ENCODE measurements at regions not wholly inside any gene's neighbourhood (a gene's known extent, or its start where the extent isn't known, plus 50 kb on each side); places are given as distances from the start of the nearest gene placed in this dataset.

DNA sequence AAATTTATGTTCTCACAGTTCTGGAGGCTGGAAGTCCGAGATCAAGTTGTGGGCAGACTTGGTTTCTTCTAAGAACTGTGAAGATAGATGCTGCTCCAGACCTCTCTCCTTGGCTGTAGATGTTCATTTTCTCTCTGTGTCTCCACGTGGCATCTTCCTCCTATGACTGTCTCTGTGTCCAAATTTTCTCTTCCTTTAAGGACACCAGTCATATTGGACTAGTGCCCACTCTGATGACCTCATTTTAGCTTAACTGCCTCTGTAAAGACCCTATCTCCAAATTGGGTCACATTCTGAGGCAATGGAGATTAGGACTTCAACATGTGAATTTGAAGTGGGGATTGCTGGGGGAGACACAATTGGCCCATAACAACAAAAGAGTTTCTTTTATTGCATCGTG lies 125.3 kb upstream of the ETS2 start:
- H3K27ac Mint-ChIP-seq (ENCODE audit: low read depth, unreplicated experiment) = no peak overlapping the region
- no peak for DNase-seq (ENCODE audit: unreplicated experiment)
- ChIA-PET CTCF (interaction anchor here (1.0 to 4.6 kb wide), 3 partner anchors 11 to 299 kb away, joined by 3 to 28 read pairs (median 3); no protein-coding TSS in a partner anchor), POLR2A (no interaction called here)
- TF ChIP-seq, protein P1, sequence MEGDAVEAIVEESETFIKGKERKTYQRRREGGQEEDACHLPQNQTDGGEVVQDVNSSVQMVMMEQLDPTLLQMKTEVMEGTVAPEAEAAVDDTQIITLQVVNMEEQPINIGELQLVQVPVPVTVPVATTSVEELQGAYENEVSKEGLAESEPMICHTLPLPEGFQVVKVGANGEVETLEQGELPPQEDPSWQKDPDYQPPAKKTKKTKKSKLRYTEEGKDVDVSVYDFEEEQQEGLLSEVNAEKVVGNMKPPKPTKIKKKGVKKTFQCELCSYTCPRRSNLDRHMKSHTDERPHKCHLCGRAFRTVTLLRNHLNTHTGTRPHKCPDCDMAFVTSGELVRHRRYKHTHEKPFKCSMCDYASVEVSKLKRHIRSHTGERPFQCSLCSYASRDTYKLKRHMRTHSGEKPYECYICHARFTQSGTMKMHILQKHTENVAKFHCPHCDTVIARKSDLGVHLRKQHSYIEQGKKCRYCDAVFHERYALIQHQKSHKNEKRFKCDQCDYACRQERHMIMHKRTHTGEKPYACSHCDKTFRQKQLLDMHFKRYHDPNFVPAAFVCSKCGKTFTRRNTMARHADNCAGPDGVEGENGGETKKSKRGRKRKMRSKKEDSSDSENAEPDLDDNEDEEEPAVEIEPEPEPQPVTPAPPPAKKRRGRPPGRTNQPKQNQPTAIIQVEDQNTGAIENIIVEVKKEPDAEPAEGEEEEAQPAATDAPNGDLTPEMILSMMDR (IDR thresholded peaks at IDR 0.05; ENCODE audit: unreplicated experiment) = no peak
- no TSS peak for BruUV-seq (replicated peaks)
- H3K4me1 Mint-ChIP-seq (ENCODE audit: insufficient read depth, unreplicated experiment) = peaks cover 11% of the 10 kb centered on the region
- H3K27me3 Mint-ChIP-seq (ENCODE audit: insufficient read depth, unreplicated experiment) = peaks cover 13% of the 10 kb centered on the region
- no peaks in the 10 kb centered on the region for H3K9me3 Mint-ChIP-seq (ENCODE audit: unreplicated experiment)
- H3K36me3 Mint-ChIP-seq (ENCODE audit: insufficient read depth, unreplicated experiment) = no peaks in the 10 kb centered on the region
- H3K4me3 Mint-ChIP-seq (ENCODE audit: unreplicated experiment) = no peak overlapping the region
- intact Hi-C loops (cut with micrococcal nuclease) = no loop called here

DNA sequence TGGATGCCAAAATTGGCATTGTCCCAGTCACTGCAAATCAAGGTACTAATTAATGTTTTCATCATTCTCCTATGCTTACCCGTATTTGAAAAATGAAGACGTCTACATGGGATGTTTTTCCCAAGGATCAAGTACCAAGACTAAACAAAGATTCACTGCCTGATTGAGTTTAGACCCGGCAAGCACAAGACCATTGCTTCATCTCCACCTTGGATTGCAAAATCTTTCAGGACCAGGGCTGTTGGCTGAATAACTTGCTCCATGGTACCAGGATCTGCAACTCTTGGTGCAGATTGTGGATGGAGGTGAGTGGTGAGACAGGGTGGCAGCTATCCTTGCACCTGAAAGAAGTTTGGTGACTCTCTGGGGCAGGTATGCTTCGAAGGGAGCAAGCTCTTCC lies 122.5 kb upstream of the ETS2 start:
- intact Hi-C loops (cut with micrococcal nuclease) = no loop called here
- H3K4me1 Mint-ChIP-seq (ENCODE audit: insufficient read depth, unreplicated experiment) = peaks cover 11% of the 10 kb centered on the region
- no TSS peak for BruUV-seq (replicated peaks)
- no peak overlapping the region for H3K4me3 Mint-ChIP-seq (ENCODE audit: unreplicated experiment)
- peak; percentile 43 for DNase-seq (ENCODE audit: unreplicated experiment)
- H3K9me3 Mint-ChIP-seq (ENCODE audit: unreplicated experiment) = no peaks in the 10 kb centered on the region
- H3K27ac Mint-ChIP-seq (ENCODE audit: low read depth, unreplicated experiment) = no peak overlapping the region
- TF ChIP-seq, protein P1 (IDR thresholded peaks at IDR 0.05; ENCODE audit: unreplicated experiment) = no peak
- H3K27me3 Mint-ChIP-seq (ENCODE audit: insufficient read depth, unreplicated experiment) = no peaks in the 10 kb centered on the region
- POLR2A ChIA-PET = interaction anchor here (0.5 to 1.1 kb wide), 2 partner anchors 20 to 247 kb away, joined by 3 read pairs; no protein-coding TSS in a partner anchor
- CTCF ChIA-PET = interaction anchor here (1.8 kb wide), 1 partner anchor 14 kb away, joined by 6 read pairs; no protein-coding TSS in a partner anchor
- no peaks in the 10 kb centered on the region for H3K36me3 Mint-ChIP-seq (ENCODE audit: insufficient read depth, unreplicated experiment)

DNA sequence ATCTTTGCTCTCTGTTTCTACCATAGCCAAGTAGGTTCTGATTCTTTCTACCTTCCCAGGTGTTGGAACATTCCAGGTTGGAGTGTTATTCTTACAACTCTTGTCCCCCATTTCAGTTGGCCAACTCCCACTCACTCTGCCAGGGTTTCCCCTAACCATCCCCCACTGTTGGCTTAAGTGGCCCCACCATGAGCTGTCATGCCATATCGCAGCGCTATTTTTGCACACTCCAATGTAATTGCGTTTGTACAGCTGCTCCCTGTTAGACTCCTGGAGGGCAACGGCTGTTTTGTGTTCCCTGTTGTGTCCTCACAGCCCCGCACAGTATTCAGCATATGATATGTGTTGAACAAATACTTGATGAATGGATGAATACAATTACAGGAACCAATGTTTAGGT lies 117.7 kb upstream of the ETS2 start:
- CTCF ChIA-PET = interaction anchor here (0.6 kb wide), 1 partner anchor 444 kb away, joined by 3 read pairs; no protein-coding TSS in a partner anchor
- no peak for DNase-seq (ENCODE audit: unreplicated experiment)
- POLR2A ChIA-PET = interaction anchor here (0.7 kb wide), 1 partner anchor 10 kb away, joined by 5 read pairs; no protein-coding TSS in a partner anchor

DNA sequence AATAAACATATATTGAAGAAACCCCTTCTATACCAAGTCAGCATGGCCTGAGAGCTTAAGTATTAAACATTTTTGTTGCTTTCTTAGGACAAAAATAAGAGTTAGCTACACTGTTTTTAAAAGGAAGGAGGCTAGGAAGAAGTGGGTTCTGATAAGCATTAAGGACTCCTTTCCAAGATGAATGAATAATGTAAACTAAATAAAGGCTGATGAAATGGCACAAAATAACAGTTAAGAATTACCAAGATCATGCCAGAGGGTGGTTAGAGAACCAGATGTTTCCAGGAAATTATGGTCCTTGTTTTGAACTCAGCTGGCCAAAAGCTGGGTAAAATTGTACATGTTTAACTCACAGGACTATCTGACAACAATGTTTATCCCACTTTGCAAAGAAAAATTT lies 114.1 kb upstream of the ETS2 start:
- TF ChIP-seq, protein P1 (IDR thresholded peaks at IDR 0.05; ENCODE audit: unreplicated experiment) = no peak
- Mint-ChIP-seq H3K9me3 (ENCODE audit: unreplicated experiment) (peaks cover 11% of the 10 kb centered on the region), H3K27ac (ENCODE audit: low read depth, unreplicated experiment) (no peak overlapping the region), H3K36me3 (ENCODE audit: insufficient read depth, unreplicated experiment) (no peaks in the 10 kb centered on the region), H3K4me3 (ENCODE audit: unreplicated experiment) (no peak overlapping the region), H3K27me3 (ENCODE audit: insufficient read depth, unreplicated experiment) (peaks cover 25% of the 10 kb centered on the region), H3K4me1 (ENCODE audit: insufficient read depth, unreplicated experiment) (no peaks in the 10 kb centered on the region)
- no peak for DNase-seq (ENCODE audit: unreplicated experiment)
- intact Hi-C loops (cut with micrococcal nuclease) = no loop called here
- ChIA-PET CTCF (interaction anchor here (0.7 to 1.6 kb wide), 2 partner anchors 24 to 1228 kb away, joined by 3 to 4 read pairs; no protein-coding TSS in a partner anchor), POLR2A (no interaction called here)
- BruUV-seq (replicated peaks) = no TSS peak

More for the DNA sequence above, 117.7 kb upstream of the ETS2 start:
- H3K27me3 Mint-ChIP-seq (ENCODE audit: insufficient read depth, unreplicated experiment) = peaks cover 3% of the 10 kb centered on the region
- no TSS peak for BruUV-seq (replicated peaks)
- H3K36me3 Mint-ChIP-seq (ENCODE audit: insufficient read depth, unreplicated experiment) = no peaks in the 10 kb centered on the region
- H3K4me1 Mint-ChIP-seq (ENCODE audit: insufficient read depth, unreplicated experiment) = no peaks in the 10 kb centered on the region
- intact Hi-C loops (cut with micrococcal nuclease) = no loop called here
- TF ChIP-seq, protein P1 (IDR thresholded peaks at IDR 0.05; ENCODE audit: unreplicated experiment) = no peak
- no peak overlapping the region for H3K27ac Mint-ChIP-seq (ENCODE audit: low read depth, unreplicated experiment)
- H3K4me3 Mint-ChIP-seq (ENCODE audit: unreplicated experiment) = no peak overlapping the region
- peaks cover 11% of the 10 kb centered on the region for H3K9me3 Mint-ChIP-seq (ENCODE audit: unreplicated experiment)

Measured in MCF 10A (cell line).